ENCODE measurements at regions not wholly inside any gene's neighbourhood (a gene's known extent, or its start where the extent isn't known, plus 50 kb on each side); places are given as distances from the start of the nearest gene placed in this dataset.
"Not testable (repeated sequence)": the region's sequence is repeated elsewhere in the genome, so short reads cannot be mapped to it uniquely, and the experiment has no call there.

GRCh38 chr4:18422685-18423084 lies 401.1 kb upstream of the LCORL start:
- H3K9me3 Mint-ChIP-seq (ENCODE audit: unreplicated experiment) = no peaks in the 10 kb centered on the region
- H3K4me3 ChIP-seq (ENCODE audit: low read depth, low read length) = no peak overlapping the region
- no peaks in the 10 kb centered on the region for H3K27me3 ChIP-seq (replicated peaks; ENCODE audit: control insufficient read depth, insufficient read depth, low read length)
- H3K27ac Mint-ChIP-seq (ENCODE audit: unreplicated experiment) = no peak overlapping the region
- H3K4me1 ChIP-seq = no peaks in the 10 kb centered on the region
- no peaks in the 10 kb centered on the region for H3K27me3 Mint-ChIP-seq (ENCODE audit: insufficient read depth, unreplicated experiment)
- ChIA-PET CTCF (no interaction called here), POLR2A (no interaction called here)
- intact Hi-C loops (cut with micrococcal nuclease; ENCODE audit: unreplicated experiment) = no loop called here
- no peaks in the 10 kb centered on the region for H3K9me3 ChIP-seq
- no peak for TF ChIP-seq CTCF (IDR thresholded peaks at IDR 0.05; ENCODE audit: insufficient read depth in 1 of 2, low read depth in 1 of 2, low read length in 1 of 2, severe bottlenecking in 1 of 2, unreplicated experiment in 1 of 2)
- H3K4me3 Mint-ChIP-seq (ENCODE audit: unreplicated experiment) = no peak overlapping the region
- no peaks in the 10 kb centered on the region for H3K4me1 Mint-ChIP-seq (ENCODE audit: low read depth, unreplicated experiment)
- BruUV-seq (replicated peaks) = no TSS peak
- no peaks in the 10 kb centered on the region for H3K36me3 ChIP-seq (ENCODE audit: control insufficient read depth, insufficient read depth, low read length)
- no peak for DNase-seq
- no peaks in the 10 kb centered on the region for H3K36me3 Mint-ChIP-seq (ENCODE audit: insufficient read depth, unreplicated experiment)

- no TSS peak for BruUV-seq (replicated peaks)
- no peak for TF ChIP-seq CTCF (IDR thresholded peaks at IDR 0.05; ENCODE audit: insufficient read depth in 1 of 2, low read depth in 1 of 2, low read length in 1 of 2, severe bottlenecking in 1 of 2, unreplicated experiment in 1 of 2)
- no peaks in the 10 kb centered on the region for H3K9me3 ChIP-seq
- CTCF ChIA-PET = no interaction called here
- Mint-ChIP-seq H3K9me3 (ENCODE audit: unreplicated experiment) (no peaks in the 10 kb centered on the region), H3K27me3 (ENCODE audit: insufficient read depth, unreplicated experiment) (no peaks in the 10 kb centered on the region), H3K4me1 (ENCODE audit: low read depth, unreplicated experiment) (no peaks in the 10 kb centered on the region), H3K36me3 (ENCODE audit: insufficient read depth, unreplicated experiment) (no peaks in the 10 kb centered on the region), H3K27ac (ENCODE audit: unreplicated experiment) (no peak overlapping the region), H3K4me3 (ENCODE audit: unreplicated experiment) (no peak overlapping the region)
- no peaks in the 10 kb centered on the region for H3K36me3 ChIP-seq (ENCODE audit: control insufficient read depth, insufficient read depth, low read length)
- intact Hi-C loops (cut with micrococcal nuclease; ENCODE audit: unreplicated experiment) = no loop called here
- DNase-seq = no peak
- POLR2A ChIA-PET = no interaction called here
- H3K27me3 ChIP-seq (replicated peaks; ENCODE audit: control insufficient read depth, insufficient read depth, low read length) = no peaks in the 10 kb centered on the region
- H3K4me3 ChIP-seq (ENCODE audit: low read depth, low read length) = no peak overlapping the region
- H3K4me1 ChIP-seq = no peaks in the 10 kb centered on the region
These were observed 400.0 kb upstream of the LCORL start for GRCh38 chr4:18421519-18421918.

GRCh38 chr4:18419780-18420179 lies 398.2 kb upstream of the LCORL start:
- no peaks in the 10 kb centered on the region for H3K27me3 ChIP-seq (replicated peaks; ENCODE audit: control insufficient read depth, insufficient read depth, low read length)
- no peak overlapping the region for H3K4me3 ChIP-seq (ENCODE audit: low read depth, low read length)
- ChIA-PET POLR2A (no interaction called here), CTCF (no interaction called here)
- H3K27me3 Mint-ChIP-seq (ENCODE audit: insufficient read depth, unreplicated experiment) = no peaks in the 10 kb centered on the region
- H3K4me1 Mint-ChIP-seq (ENCODE audit: low read depth, unreplicated experiment) = no peaks in the 10 kb centered on the region
- H3K4me3 Mint-ChIP-seq (ENCODE audit: unreplicated experiment) = no peak overlapping the region
- no peaks in the 10 kb centered on the region for H3K4me1 ChIP-seq
- no peak for DNase-seq
- no peaks in the 10 kb centered on the region for H3K9me3 Mint-ChIP-seq (ENCODE audit: unreplicated experiment)
- no peaks in the 10 kb centered on the region for H3K9me3 ChIP-seq
- H3K36me3 ChIP-seq (ENCODE audit: control insufficient read depth, insufficient read depth, low read length) = no peaks in the 10 kb centered on the region
- BruUV-seq (replicated peaks) = no TSS peak
- intact Hi-C loops (cut with micrococcal nuclease; ENCODE audit: unreplicated experiment) = no loop called here
- TF ChIP-seq CTCF (IDR thresholded peaks at IDR 0.05; ENCODE audit: insufficient read depth in 1 of 2, low read depth in 1 of 2, low read length in 1 of 2, severe bottlenecking in 1 of 2, unreplicated experiment in 1 of 2) = no peak
- H3K27ac Mint-ChIP-seq (ENCODE audit: unreplicated experiment) = no peak overlapping the region
- H3K36me3 Mint-ChIP-seq (ENCODE audit: insufficient read depth, unreplicated experiment) = no peaks in the 10 kb centered on the region

- H3K4me1 Mint-ChIP-seq (ENCODE audit: low read depth, unreplicated experiment); H3K27me3 ChIP-seq (replicated peaks; ENCODE audit: control insufficient read depth, insufficient read depth, low read length); POLR2A ChIA-PET; H3K9me3 Mint-ChIP-seq (ENCODE audit: unreplicated experiment); intact Hi-C loops (cut with micrococcal nuclease; ENCODE audit: unreplicated experiment); H3K9me3 ChIP-seq; H3K27me3 Mint-ChIP-seq (ENCODE audit: insufficient read depth, unreplicated experiment); H3K4me3 Mint-ChIP-seq (ENCODE audit: unreplicated experiment); H3K36me3 ChIP-seq (ENCODE audit: control insufficient read depth, insufficient read depth, low read length); H3K27ac Mint-ChIP-seq (ENCODE audit: unreplicated experiment); H3K4me1 ChIP-seq; H3K36me3 Mint-ChIP-seq (ENCODE audit: insufficient read depth, unreplicated experiment); H3K4me3 ChIP-seq (ENCODE audit: low read depth, low read length); CTCF ChIA-PET; DNase-seq; BruUV-seq (replicated peaks): not testable (repeated sequence)
These were observed 396.8 kb upstream of the LCORL start for GRCh38 chr4:18418195-18418898.

- intact Hi-C loops (cut with micrococcal nuclease; ENCODE audit: unreplicated experiment); H3K4me3 Mint-ChIP-seq (ENCODE audit: unreplicated experiment); H3K36me3 Mint-ChIP-seq (ENCODE audit: insufficient read depth, unreplicated experiment); H3K4me3 ChIP-seq (ENCODE audit: low read depth, low read length); DNase-seq; POLR2A ChIA-PET; H3K4me1 Mint-ChIP-seq (ENCODE audit: low read depth, unreplicated experiment); H3K36me3 ChIP-seq (ENCODE audit: control insufficient read depth, insufficient read depth, low read length); H3K27ac Mint-ChIP-seq (ENCODE audit: unreplicated experiment); H3K27me3 ChIP-seq (replicated peaks; ENCODE audit: control insufficient read depth, insufficient read depth, low read length); H3K9me3 Mint-ChIP-seq (ENCODE audit: unreplicated experiment); CTCF ChIA-PET; H3K27me3 Mint-ChIP-seq (ENCODE audit: insufficient read depth, unreplicated experiment); BruUV-seq (replicated peaks); H3K4me1 ChIP-seq; H3K9me3 ChIP-seq: not testable (repeated sequence)
These were observed 396.1 kb upstream of the LCORL start for GRCh38 chr4:18417651-18418050.

Data from Caco-2 (cell line).